ENCODE measurements at regions not wholly inside any gene's neighbourhood (a gene's known extent, or its start where the extent isn't known, plus 50 kb on each side); places are given as distances from the start of the nearest gene placed in this dataset.

DNA sequence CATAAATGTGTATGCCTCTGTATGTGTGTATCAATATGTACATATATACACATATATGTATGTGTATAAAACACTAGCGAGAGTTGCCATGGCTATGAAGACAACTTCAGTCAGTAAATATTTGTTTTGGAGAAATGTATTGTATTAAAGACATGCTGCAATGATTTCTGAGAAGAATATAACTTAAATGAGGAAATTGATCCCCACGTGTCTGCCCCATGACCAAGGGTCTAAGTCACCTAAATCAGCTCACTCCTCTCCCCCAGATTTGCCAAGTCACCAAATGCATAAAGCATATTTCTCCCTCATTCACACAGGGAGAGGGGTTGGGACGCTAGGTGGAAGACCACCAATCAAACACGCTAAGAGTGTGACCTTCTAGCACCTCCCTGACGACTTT is 58.3 kb upstream of the LYST start:
- no peak for DNase-seq

DNA sequence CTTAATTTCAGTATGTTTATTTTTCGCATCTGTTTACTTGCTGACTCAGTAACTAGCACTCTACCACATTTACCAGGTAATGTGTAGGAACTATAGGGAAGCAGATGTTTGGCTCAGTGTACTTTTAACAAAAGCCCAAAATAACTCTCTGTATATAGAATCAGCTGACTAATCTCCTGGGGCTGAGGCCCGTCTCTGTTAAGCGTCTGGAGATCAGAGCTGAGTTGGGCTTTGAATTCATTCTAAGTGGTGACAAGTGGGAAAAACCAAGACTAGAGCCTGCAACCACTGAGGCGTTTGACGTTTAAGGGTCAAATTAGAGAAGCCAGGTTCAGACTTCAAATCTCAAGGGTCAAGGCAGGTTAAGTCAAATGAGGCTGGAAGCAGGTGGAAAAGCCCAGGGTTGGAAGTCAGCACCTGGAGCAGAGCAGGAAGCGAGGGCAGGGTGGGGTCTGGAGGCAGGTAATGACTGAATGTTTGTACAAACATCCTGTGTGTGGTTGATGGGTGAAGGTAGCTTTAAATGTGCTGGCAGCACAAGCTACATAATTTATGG is 56.8 kb upstream of the LYST start:
- DNase-seq = no peak

DNA sequence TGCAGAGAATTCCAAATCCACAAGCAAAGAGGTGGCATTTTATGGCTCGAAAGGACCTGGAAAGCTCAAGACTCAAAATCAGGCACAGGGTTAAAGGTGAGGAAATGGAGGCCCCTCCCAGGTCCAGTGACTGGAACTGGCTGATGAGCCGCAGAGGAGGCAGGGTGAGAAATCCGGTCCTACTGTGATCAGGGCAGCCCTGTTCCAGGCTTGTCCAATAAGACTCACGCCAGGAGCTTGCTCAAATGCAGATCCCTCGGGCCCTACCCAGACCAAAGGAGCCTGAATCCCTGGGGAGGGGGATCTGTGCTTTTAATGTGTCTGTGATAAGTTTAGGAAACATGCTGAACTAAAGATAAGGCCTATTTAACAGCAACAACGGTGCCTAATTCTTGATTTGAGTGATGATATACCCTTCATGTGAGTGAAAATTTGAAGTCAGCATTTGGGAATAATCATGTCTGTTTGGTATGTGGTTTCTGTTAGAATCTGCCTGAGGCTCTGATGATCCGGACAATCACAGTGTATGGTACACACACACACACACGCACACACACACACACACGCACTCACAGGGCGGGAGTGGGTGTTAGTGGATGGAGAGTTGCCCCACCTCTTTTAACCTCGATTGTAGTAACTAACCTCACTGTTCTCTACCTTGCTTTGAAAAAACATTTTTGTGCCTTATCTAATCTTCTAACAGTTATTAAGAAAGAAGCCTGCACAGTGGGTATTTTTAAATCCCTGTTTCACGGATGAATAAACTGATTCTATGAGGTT is 54.1 kb upstream of the LYST start:
- no peak for DNase-seq

DNA sequence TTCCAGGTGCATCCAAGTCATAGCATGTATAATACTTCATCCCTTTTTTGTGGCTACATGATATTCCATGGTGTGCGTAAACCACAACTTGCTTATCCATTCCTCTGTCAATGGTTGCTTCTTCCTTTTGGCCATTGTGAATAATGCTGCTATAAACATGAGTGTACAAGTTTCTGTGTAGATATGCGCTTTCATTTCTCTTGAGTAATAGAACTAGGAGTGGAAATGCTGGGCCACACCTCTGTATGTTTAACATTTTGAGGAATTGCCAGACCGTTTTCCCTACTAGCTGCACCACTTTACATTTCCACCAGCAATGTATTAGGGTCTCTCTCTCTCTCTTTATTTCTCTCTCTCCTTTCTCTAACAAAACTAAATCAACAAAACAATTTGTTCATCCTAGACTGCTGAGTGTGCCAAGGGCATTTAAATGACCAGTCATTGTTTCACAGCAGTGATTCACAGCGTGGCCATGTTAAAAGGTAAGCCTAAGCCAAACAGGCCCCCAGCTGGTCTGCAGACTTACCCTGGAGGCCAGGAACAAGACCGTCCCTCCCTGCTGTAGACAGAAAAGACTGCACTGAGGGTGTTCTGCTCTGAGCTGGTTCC is 53.2 kb upstream of the LYST start:
- no peak for DNase-seq

DNA sequence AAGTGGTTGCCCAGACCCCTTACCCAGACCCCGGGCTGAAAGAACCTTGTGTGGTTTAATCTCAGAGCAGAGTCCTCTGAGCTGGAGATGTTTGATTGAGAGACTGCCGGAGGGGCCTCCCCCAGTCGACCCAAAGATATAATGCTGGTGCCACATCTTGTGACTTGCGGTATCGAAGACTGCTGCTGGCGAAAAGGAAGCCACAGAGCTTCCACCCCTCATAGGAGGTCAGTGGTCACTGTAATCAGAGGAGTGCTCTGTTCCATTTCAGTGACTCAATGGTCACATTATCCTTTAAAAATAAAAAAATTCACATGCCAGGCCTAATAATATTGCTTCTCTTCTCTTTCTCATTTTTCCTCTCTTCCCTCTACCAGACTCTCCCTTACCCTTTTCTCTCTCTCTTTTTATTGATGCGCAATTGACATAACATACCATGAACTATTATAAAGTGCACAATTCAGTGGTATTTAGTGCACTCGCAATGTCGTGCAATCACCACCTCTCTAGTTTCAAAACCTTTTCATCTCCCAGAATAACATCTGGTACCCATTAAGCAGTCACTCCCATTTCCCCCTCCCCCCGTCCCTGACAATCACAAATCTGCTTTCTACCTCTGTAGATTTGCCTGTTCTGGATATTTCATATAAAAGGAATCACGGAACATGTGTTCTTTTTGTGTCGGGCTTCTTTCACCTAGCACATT is 52.6 kb upstream of the LYST start:
- no peak for DNase-seq

DNA sequence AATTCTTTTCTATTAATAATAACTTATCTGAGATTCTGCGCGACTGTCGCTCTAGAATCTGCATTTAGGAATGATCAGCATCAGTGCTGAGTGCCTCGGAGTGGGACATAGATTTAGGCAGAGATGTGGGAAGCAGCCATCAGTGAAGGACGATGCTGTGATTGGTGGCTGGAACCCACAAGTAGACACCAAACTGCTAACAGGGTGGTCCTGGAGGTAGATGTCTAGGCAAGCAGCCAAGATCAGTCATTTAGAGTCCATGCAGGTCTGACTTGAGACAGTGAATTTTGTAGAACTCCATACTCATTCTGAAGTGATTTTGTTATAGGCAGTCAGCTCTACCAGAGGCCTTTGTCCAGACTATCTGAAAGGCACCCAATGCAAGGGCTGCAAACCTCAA is 51.8 kb upstream of the LYST start:
- no peak for DNase-seq

DNA sequence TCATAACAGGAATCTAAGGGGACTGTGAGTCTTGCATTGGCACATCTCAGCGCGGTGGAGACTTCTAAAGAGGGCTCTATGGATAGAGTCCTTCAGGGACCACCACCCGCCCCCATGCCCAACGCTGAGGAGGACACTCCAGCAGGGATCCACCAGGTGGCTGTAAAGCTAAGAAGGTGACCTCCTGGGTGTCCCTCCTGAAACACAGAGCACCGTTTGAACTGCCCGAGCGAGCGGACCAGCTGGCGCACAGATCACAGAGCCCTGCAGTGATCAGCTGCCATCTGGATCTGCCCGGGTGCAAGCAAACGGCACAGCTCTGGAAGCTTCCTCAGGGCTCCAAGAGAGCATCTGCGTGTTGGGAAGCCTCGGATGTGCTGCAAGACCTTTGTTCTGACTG is 51.3 kb upstream of the LYST start:
- DNase-seq = no peak

DNA sequence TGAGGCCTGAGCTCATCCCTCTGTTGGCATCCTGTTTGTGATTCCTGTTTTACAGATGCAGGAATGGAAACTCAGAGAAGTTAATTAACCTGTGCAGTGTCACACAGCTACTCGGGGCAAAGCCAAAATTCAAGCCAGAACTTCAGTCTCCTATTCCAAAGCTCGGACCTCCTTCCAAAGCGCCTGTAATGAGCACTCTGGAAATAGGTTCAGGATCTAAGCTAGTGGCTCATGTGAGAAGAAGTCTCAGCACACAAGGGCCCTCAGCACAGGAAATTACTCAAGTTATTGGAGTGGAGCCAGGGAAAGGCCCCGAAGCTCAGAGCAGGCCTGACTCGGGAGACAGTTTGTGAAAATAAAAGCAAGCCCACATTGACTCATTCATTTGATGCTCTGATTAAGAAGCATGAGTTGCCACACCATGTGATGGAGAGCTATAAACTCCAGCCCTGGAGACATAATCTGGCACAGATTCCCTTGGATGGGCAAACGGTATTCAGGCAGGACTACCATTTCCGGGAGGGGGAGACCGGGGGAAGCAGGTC is 50.6 kb upstream of the LYST start:
- peak; percentile 61 for DNase-seq

Data from hematopoietic multipotent progenitor cell treated with erythropoietin and hydrocortisone succinate and interleukin-3 and kit ligand, for 8 days (in vitro differentiated cells).